ENCODE measurements at regions not wholly inside any gene's neighbourhood (a gene's known extent, or its start where the extent isn't known, plus 50 kb on each side); places are given as distances from the start of the nearest gene placed in this dataset.

DNA sequence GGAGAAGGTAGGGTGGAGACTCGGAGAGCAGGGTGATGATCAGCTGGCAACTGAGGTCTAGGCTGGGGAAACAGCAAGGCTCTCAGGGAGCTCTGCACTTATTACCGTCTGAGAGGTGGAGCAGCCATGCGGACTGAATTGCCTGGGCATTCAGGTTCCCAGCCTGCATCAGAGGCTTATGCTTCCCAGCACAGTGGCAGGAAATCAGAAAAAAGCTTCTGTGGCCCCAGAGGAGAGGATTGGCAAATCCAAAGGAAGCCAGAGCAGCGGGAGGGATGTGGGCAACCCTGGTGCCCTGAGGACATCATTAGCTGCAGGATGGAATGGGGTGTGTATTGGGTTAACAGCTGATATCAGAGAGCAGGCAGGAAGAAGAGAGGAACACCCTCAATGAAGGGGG, 374.1 kb upstream of the POU3F1 start:
- TF ChIP-seq SUZ12 (IDR thresholded peaks at IDR 0.05; ENCODE audit: extremely low read depth, insufficient read depth, insufficient read length) (no peak), YY1 (IDR thresholded peaks at IDR 0.05; ENCODE audit: insufficient read depth, insufficient read length) (no peak), ZNF274 (IDR thresholded peaks at IDR 0.05; ENCODE audit: low read depth, low read length) (no peak)
